IPS-18c (cell line): ENCODE measurements at regions not wholly inside any gene's neighbourhood (a gene's known extent, or its start where the extent isn't known, plus 50 kb on each side); places are given as distances from the start of the nearest gene placed in this dataset.

Source experiments
- H3K4me3 ChIP-seq: 2 replicates; pipeline ENCODE4 v1.7.0; 2013; ENCODE audit warnings: low read depth, mild to moderate bottlenecking, low read length, moderate library complexity; ENCODE audit not compliant: insufficient read depth
- H3K9me3 ChIP-seq: one replicate; pipeline ENCODE4 v1.6.1; 2013; ENCODE audit warnings: mild to moderate bottlenecking, low read length, moderate library complexity; ENCODE audit not compliant: control insufficient read depth, insufficient read depth

DNA sequence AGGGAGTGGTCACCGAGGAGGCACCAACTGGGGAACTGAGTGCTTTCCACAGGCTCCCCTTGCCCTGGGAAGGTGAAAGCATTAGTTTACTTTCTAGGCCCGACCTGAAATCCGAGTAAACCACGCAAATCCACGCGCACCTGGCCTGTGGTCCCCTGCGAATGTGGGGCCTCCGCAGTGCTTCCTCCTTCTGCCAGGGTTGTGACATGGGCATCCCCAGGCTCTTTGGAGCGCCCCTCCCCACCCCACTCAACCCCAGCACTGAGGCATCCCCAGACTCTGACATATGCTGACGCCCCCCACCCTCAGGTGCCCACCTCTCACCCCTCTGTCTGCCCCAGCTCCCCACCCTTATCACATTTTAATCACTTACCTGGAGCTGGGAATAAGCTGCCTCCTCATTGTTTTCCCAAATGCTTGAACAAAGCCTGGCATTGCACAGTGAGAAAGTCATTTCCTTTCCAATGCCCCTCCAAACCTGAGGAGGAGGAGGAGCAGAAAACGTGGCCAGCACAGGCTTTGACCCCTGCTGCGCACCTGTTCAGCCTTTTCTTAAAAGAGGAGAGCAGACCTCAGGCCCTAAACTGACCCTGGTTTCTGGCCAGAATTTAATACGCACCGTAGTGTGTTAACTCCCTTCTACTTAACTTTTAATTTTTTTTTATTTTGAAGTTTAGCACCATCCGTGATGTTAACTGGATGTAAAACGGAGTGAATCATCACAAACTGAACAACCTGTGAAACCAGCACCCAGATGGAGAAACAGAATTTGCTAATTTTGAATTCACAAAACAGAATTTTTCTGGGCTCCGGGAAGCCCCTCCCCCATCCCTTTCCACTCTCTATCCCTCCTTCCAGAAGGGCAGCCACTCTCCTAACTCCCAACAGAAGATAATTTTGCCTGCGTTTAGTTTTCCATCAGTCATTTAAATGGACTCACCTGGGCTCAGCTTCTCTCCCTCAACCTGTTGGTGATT is 129.4 kb downstream of the WDR11 start:
- Histone ChIP-seq H3K4me3 (peak overlapping the region; percentile 46; the same call in 1 of the 2 replicates), H3K9me3 (no peaks in the 10 kb centered on the region)

DNA sequence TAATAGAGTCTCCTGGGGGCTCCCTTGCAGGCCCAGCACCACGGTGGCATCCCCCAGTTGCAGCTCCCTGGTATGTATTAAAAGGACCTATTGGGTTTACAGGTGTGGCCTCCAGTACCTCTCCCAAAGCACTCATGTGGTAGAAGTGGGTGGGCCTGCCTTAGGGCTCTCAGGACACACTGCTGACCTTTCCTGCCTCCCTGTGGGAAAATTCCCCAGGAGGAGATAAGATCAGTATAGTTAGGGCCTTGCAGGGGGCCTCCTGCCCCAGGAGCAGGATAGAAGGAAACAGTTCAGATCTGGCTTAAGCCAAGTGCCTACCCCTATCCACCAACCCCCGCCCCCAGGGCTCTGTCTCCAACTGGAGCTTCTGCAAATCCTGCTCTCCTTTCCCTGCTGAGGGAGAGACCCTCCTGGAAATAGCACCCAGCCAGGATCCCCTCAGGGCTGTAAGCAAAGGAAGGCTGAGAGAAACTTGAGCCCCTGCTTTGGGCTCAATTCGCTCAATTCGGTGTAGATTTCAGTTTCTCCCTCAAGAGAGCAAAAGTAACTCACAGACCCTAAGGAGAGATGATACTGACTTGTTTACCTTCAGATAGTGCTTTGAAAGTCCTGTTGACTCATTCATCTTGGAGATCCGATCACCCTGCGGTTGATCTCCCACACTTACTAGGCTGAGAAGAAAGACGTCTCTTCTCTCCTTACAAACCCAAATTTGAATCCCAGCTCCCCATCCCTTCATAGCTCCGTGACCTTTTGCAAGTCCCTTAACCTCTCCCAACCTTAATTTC is 130.6 kb downstream of the WDR11 start:
- H3K4me3 ChIP-seq = no peak overlapping the region; the same call in 1 of the 2 replicates
- no peaks in the 10 kb centered on the region for H3K9me3 ChIP-seq

- Histone ChIP-seq H3K4me3 (no peak overlapping the region), H3K9me3 (no peaks in the 10 kb centered on the region)
Measured at GRCh38 chr10:120982507-120982906, 131.3 kb downstream of the WDR11 start.

DNA sequence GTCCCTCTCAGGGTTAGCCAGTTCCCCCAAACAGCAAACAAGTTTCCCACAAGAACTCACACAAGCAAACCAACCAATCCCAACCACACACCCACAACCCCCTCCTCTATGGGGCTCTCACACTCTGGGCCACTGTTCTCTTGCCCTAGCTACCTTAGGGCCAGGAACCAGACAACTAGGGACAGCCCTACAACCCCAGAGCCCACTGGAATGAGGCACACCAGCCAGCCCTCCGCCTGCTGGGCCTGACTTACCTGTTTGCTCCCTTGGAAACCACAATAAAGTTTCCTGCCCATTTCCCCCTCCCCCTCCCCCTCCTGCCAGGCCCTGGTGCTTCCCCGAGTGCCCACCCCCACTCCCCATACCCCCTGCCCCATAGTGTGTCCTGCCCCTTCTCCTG is 132.6 kb downstream of the WDR11 start:
- H3K9me3 ChIP-seq = peaks cover under 1% of the 10 kb centered on the region
- no peak overlapping the region for H3K4me3 ChIP-seq

GRCh38 chr10:120984221-120984620 is 133.1 kb downstream of the WDR11 start:
- Histone ChIP-seq H3K4me3 (no peak overlapping the region), H3K9me3 (peaks cover 5% of the 10 kb centered on the region)

DNA sequence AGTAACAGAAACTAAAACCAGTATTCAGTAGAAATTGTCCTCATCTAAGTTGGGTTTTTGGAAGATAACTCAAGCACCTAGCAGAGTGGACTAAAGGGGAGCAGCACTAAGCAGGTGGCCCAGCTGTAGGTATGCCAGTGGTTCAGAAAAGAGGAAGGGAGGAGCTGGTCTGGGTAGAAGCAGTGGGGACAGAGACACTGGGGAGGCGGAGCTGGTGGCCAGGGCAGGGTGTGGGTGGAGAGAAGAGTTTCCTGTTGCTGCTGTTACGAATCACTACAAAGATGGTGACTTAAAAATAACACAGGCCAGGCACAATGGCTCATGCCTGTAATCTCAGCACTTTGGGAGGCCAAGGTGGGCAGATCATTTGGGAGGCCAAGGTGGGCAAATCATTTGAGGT is 136.2 kb downstream of the WDR11 start:
- no peak overlapping the region for H3K4me3 ChIP-seq
- peaks cover 14% of the 10 kb centered on the region for H3K9me3 ChIP-seq

GRCh38 chr10:120988751-120989150 is 137.6 kb downstream of the WDR11 start:
- peaks cover 14% of the 10 kb centered on the region for H3K9me3 ChIP-seq
- H3K4me3 ChIP-seq = no peak overlapping the region

DNA sequence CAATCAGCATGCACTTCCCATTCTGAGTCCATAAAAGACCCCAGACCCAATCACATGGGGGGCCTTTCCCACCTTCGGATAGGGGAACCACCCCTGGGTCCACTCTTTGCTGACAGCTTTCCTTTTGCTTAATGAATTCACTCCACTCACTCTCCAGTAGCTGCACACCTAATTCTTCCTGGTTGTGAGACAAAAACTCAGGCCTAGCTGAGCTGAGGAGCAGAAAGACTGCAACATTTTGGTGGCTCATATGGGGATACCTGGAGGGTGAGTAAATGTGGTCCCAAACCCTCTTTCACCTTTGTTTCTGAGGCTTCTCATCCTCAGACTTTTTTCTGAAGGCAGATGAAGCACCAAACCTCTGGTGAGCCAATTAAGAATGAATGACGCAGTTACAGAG is 138.1 kb downstream of the WDR11 start:
- Histone ChIP-seq H3K9me3 (peaks cover 14% of the 10 kb centered on the region), H3K4me3 (no peak overlapping the region)

GRCh38 chr10:120989996-120990598 is 138.9 kb downstream of the WDR11 start:
- peaks cover 14% of the 10 kb centered on the region for H3K9me3 ChIP-seq
- H3K4me3 ChIP-seq = no peak overlapping the region

GRCh38 chr10:120990831-120991230 is 139.7 kb downstream of the WDR11 start:
- Histone ChIP-seq H3K4me3 (no peak overlapping the region), H3K9me3 (peaks cover 14% of the 10 kb centered on the region)

- peaks cover 14% of the 10 kb centered on the region for H3K9me3 ChIP-seq
Measured at GRCh38 chr10:120993089-120993488, 141.9 kb downstream of the WDR11 start.

DNA sequence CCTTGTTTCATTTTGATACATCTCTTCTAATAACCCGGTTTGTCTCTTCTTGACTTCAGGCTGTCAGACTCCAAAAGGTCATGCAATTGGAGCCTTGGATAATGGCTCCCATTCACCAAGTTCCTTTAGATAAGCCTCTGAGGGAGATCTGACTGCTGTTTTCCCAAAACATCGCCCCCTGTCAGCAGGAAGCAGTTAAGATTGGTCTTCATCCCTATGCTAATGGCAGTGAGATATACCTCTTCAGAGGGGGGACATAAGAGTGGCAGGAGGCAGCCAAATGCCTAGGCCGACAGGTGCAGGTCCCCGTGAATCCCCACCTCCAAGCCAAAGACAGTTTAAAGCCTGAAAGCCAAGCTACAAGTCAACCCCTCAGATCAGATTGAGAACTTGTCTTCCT is 144.6 kb downstream of the WDR11 start:
- H3K9me3 ChIP-seq = peaks cover 2% of the 10 kb centered on the region
- H3K4me3 ChIP-seq = no peak overlapping the region

More at GRCh38 chr10:120993089-120993488, 141.9 kb downstream of the WDR11 start:
- H3K4me3 ChIP-seq = no peak overlapping the region

GRCh38 chr10:120996456-120997034 is 145.4 kb downstream of the WDR11 start:
- no peaks in the 10 kb centered on the region for H3K9me3 ChIP-seq
- H3K4me3 ChIP-seq = no peak overlapping the region; the same call in 1 of the 2 replicates

GRCh38 chr10:120997313-120997712 is 146.2 kb downstream of the WDR11 start:
- no peak overlapping the region; the same call in 1 of the 2 replicates for H3K4me3 ChIP-seq
- H3K9me3 ChIP-seq = no peaks in the 10 kb centered on the region

GRCh38 chr10:120997756-120998155 is 146.6 kb downstream of the WDR11 start:
- Histone ChIP-seq H3K4me3 (no peak overlapping the region), H3K9me3 (no peaks in the 10 kb centered on the region)

GRCh38 chr10:120998251-120998650 is 147.1 kb downstream of the WDR11 start:
- Histone ChIP-seq H3K9me3 (no peaks in the 10 kb centered on the region), H3K4me3 (no peak overlapping the region)

GRCh38 chr10:120998782-120999285 is 147.7 kb downstream of the WDR11 start:
- Histone ChIP-seq H3K9me3 (no peaks in the 10 kb centered on the region), H3K4me3 (no peak overlapping the region)
